ENCODE measurements at regions not wholly inside any gene's neighbourhood (a gene's known extent, or its start where the extent isn't known, plus 50 kb on each side); places are given as distances from the start of the nearest gene placed in this dataset.

- no peaks in the 10 kb centered on the region for H3K4me1 ChIP-seq
- H3K27me3 ChIP-seq = no peaks in the 10 kb centered on the region
- H3K4me3 ChIP-seq = no peak overlapping the region
- no peak for TF ChIP-seq CTCF (IDR thresholded peaks at IDR 0.05)
- no peaks in the 10 kb centered on the region for H3K36me3 ChIP-seq
- intact Hi-C loops (cut with DNase I) = no loop called here
- H3K9me3 ChIP-seq = no peaks in the 10 kb centered on the region
- DNase-seq = no peak
- no peak overlapping the region for H3K9ac ChIP-seq (ENCODE audit: low read depth in 2 of 2, low read length in 2 of 2)
- no peak overlapping the region for H3K27ac ChIP-seq
Observed at GRCh38 chr2:6264198-6264597, 572.0 kb downstream of the SOX11 start.

DNA sequence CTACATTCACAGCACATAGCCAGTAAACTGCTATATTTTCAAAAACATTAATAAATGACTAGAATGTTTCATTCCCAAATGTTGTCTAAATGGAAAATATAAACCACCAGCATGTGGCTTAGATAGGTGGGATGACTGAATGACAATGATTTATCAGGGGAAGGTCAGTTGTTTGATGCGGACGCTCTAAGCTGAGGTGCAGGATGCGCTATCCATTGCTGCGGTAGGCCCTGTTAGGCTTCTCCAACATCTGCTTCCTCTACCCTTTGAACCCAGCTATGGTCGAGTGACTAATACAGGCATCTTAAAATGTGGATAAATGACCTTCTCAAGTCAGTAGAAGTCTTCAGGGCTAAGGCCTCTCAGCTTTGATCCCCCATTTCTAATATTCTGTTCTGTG is 584.2 kb downstream of the CMPK2 start:
- Histone ChIP-seq H3K4me3 (no peak overlapping the region), H3K36me3 (no peaks in the 10 kb centered on the region), H3K9me3 (no peaks in the 10 kb centered on the region), H3K4me1 (no peaks in the 10 kb centered on the region), H3K9ac (ENCODE audit: low read depth in 2 of 2, low read length in 2 of 2) (no peak overlapping the region), H3K27ac (no peak overlapping the region), H3K27me3 (no peaks in the 10 kb centered on the region)
- TF ChIP-seq CTCF (IDR thresholded peaks at IDR 0.05) = no peak
- intact Hi-C loops (cut with DNase I) = no loop called here
- no peak for DNase-seq

GRCh38 chr2:6283259-6283658 is 582.4 kb downstream of the CMPK2 start:
- no peak for TF ChIP-seq CTCF (IDR thresholded peaks at IDR 0.05)
- intact Hi-C loops (cut with DNase I) = no loop called here
- Histone ChIP-seq H3K27ac (no peak overlapping the region), H3K4me1 (no peaks in the 10 kb centered on the region), H3K36me3 (no peaks in the 10 kb centered on the region), H3K27me3 (no peaks in the 10 kb centered on the region), H3K9ac (ENCODE audit: low read depth in 2 of 2, low read length in 2 of 2) (no peak overlapping the region), H3K9me3 (no peaks in the 10 kb centered on the region), H3K4me3 (no peak overlapping the region)
- DNase-seq = no peak

- no peak overlapping the region for H3K4me3 ChIP-seq
- no peak overlapping the region for H3K27ac ChIP-seq
- no peaks in the 10 kb centered on the region for H3K36me3 ChIP-seq
- no peak for TF ChIP-seq CTCF (IDR thresholded peaks at IDR 0.05)
- no peaks in the 10 kb centered on the region for H3K9me3 ChIP-seq
- H3K27me3 ChIP-seq = no peaks in the 10 kb centered on the region
- intact Hi-C loops (cut with DNase I) = no loop called here
- no peaks in the 10 kb centered on the region for H3K4me1 ChIP-seq
- DNase-seq = no peak
- no peak overlapping the region for H3K9ac ChIP-seq (ENCODE audit: low read depth in 2 of 2, low read length in 2 of 2)
Observed at GRCh38 chr2:6287406-6287805, 578.3 kb downstream of the CMPK2 start.

GRCh38 chr2:6288791-6289190 is 576.9 kb downstream of the CMPK2 start:
- no peak for TF ChIP-seq CTCF (IDR thresholded peaks at IDR 0.05)
- no peaks in the 10 kb centered on the region for H3K36me3 ChIP-seq
- intact Hi-C loops (cut with DNase I) = no loop called here

More at GRCh38 chr2:6288791-6289190, 576.9 kb downstream of the CMPK2 start:
- Histone ChIP-seq H3K4me1 (no peaks in the 10 kb centered on the region), H3K4me3 (no peak overlapping the region), H3K27me3 (no peaks in the 10 kb centered on the region), H3K27ac (no peak overlapping the region), H3K9ac (ENCODE audit: low read depth in 2 of 2, low read length in 2 of 2) (no peak overlapping the region), H3K9me3 (no peaks in the 10 kb centered on the region)
- DNase-seq = no peak
